Keratinocyte (primary cell): ENCODE measurements at regions not wholly inside any gene's neighbourhood (a gene's known extent, or its start where the extent isn't known, plus 50 kb on each side); places are given as distances from the start of the nearest gene placed in this dataset.

Experiments
- EZH2 ChIP-seq: IDR thresholded peaks from one replicate; pipeline ENCODE4 v1.6.1; 2012; ENCODE audit warnings: inconsistent platforms, mild to moderate bottlenecking, low read length, moderate library complexity
- TF ChIP-seq, protein P1 (sequence below), 3 experiments: IDR thresholded peaks in 1 of 3; conservative IDR thresholded peaks in 1 of 3; optimal IDR thresholded peaks in 1 of 3; 2 replicates in 2 of 3; 3 replicates in 1 of 3; pipeline versions ENCODE3 to v1.5.1; 2011; ENCODE audit warnings: low read length in 3 of 3, mild to moderate bottlenecking in 3 of 3, moderate library complexity in 2 of 3, control low read depth in 1 of 3, inconsistent platforms in 1 of 3; ENCODE audit not compliant: insufficient read depth in 2 of 3; ENCODE audit errors: extremely low read depth in 1 of 3

DNA sequence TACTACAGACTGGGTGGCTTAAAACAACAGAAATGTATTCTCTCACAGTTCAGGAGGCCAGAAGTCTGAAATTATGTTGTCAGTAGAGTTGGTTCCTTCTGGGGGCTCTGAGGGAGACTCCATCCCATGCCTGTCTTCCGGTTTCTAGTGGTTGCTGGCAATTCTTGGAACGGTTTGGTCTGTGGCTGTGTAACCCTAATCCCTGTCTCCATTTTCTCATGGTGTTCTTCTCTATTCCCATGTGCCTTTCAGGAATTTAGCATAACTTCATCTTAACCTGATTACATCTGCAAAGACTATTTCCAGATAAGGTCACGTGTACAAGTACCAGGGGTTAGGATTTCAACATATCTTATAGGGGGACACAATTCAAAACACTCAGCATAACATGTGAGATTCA, 73.2 kb downstream of the FAM241B start:
- TF ChIP-seq, protein P1, sequence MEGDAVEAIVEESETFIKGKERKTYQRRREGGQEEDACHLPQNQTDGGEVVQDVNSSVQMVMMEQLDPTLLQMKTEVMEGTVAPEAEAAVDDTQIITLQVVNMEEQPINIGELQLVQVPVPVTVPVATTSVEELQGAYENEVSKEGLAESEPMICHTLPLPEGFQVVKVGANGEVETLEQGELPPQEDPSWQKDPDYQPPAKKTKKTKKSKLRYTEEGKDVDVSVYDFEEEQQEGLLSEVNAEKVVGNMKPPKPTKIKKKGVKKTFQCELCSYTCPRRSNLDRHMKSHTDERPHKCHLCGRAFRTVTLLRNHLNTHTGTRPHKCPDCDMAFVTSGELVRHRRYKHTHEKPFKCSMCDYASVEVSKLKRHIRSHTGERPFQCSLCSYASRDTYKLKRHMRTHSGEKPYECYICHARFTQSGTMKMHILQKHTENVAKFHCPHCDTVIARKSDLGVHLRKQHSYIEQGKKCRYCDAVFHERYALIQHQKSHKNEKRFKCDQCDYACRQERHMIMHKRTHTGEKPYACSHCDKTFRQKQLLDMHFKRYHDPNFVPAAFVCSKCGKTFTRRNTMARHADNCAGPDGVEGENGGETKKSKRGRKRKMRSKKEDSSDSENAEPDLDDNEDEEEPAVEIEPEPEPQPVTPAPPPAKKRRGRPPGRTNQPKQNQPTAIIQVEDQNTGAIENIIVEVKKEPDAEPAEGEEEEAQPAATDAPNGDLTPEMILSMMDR (optimal IDR thresholded peaks at IDR 0.05 in 1 of 3, IDR thresholded peaks at IDR 0.05 in 1 of 3, conservative IDR thresholded peaks at IDR 0.05 in 1 of 3; ENCODE audit: extremely low read depth in 1 of 3, insufficient read depth in 2 of 3, low read length in 3 of 3), result no peak
- no peak for TF ChIP-seq EZH2
